ENCODE measurements at regions not wholly inside any gene's neighbourhood (a gene's known extent, or its start where the extent isn't known, plus 50 kb on each side); places are given as distances from the start of the nearest gene placed in this dataset.

DNA sequence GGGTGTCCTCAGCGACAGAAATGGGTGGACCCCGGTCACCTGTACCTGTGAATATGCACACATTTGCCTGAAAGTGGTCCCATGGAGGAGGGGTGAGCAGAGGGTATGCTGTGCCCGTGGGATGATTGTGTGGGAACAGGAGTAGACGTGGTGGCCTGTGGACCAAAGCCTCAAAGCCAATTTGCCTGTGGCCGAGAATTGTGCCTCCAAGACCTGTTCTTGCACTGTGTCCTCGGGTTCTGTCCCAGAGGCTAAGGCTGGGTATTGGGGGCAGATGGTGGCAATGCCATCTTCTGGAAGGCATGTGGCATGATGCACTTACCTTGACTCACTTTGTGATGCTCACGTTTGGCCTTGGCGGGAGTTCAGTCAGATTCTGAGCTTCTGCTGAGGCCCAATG lies 351.0 kb downstream of the TCERG1L start:
- no peaks in the 10 kb centered on the region for H3K27me3 ChIP-seq
- no peaks in the 10 kb centered on the region for H3K4me1 ChIP-seq
- H3K4me3 ChIP-seq = no peak overlapping the region
- no peaks in the 10 kb centered on the region for H3K36me3 ChIP-seq
- H3K27ac ChIP-seq = no peak overlapping the region
- no peaks in the 10 kb centered on the region for H3K9me3 ChIP-seq
- TF ChIP-seq, protein P1, sequence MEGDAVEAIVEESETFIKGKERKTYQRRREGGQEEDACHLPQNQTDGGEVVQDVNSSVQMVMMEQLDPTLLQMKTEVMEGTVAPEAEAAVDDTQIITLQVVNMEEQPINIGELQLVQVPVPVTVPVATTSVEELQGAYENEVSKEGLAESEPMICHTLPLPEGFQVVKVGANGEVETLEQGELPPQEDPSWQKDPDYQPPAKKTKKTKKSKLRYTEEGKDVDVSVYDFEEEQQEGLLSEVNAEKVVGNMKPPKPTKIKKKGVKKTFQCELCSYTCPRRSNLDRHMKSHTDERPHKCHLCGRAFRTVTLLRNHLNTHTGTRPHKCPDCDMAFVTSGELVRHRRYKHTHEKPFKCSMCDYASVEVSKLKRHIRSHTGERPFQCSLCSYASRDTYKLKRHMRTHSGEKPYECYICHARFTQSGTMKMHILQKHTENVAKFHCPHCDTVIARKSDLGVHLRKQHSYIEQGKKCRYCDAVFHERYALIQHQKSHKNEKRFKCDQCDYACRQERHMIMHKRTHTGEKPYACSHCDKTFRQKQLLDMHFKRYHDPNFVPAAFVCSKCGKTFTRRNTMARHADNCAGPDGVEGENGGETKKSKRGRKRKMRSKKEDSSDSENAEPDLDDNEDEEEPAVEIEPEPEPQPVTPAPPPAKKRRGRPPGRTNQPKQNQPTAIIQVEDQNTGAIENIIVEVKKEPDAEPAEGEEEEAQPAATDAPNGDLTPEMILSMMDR (IDR thresholded peaks at IDR 0.05) = no peak
- no peak for TF ChIP-seq POLR2A (IDR thresholded peaks at IDR 0.05)
- no peak for DNase-seq
- intact Hi-C loops (cut with DNase I; ENCODE audit: low total_unique reads) = no loop called here

DNA sequence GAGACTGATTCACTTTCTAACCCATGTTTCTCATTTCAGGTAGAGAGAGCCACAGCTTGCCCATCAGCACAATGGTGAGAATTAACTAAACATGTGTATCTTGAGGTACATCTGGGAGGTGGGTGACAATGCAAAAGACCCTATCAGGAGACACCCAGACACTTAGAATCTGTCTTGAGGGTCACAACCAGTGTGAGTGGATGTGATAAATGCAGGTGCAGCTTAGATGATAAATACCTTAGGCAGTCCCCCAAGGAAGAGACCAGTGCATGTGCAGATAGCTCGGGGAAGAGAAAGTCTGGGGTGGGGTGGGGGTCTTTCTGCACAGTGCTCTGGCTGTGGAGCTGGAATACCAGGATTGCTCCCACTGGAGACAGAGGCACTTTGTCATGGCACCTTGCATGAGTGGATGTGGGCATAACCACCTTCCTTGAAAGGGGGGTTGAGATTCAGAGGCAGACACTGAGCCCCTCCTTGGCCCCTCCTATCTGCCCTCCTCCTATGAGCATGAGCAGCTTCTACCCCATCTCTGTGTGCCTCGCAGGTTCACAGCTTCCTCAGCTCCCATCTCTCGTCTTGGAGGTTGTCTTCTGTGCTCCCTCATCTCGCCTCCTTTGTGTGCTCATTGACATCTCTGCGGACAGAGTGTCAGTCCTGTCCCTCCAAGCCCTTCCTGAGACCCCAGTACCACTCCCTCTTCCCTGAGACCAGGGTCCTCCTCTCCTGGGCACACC lies 349.8 kb downstream of the TCERG1L start:
- no peaks in the 10 kb centered on the region for H3K36me3 ChIP-seq
- no peak overlapping the region for H3K27ac ChIP-seq
- H3K9me3 ChIP-seq = no peaks in the 10 kb centered on the region
- H3K4me3 ChIP-seq = no peak overlapping the region
- no peaks in the 10 kb centered on the region for H3K27me3 ChIP-seq
- no peaks in the 10 kb centered on the region for H3K4me1 ChIP-seq
- intact Hi-C loops (cut with DNase I; ENCODE audit: low total_unique reads) = no loop called here
- DNase-seq = no peak
- TF ChIP-seq, protein P1 (IDR thresholded peaks at IDR 0.05) = no peak
- no peak for TF ChIP-seq POLR2A (IDR thresholded peaks at IDR 0.05)

DNA sequence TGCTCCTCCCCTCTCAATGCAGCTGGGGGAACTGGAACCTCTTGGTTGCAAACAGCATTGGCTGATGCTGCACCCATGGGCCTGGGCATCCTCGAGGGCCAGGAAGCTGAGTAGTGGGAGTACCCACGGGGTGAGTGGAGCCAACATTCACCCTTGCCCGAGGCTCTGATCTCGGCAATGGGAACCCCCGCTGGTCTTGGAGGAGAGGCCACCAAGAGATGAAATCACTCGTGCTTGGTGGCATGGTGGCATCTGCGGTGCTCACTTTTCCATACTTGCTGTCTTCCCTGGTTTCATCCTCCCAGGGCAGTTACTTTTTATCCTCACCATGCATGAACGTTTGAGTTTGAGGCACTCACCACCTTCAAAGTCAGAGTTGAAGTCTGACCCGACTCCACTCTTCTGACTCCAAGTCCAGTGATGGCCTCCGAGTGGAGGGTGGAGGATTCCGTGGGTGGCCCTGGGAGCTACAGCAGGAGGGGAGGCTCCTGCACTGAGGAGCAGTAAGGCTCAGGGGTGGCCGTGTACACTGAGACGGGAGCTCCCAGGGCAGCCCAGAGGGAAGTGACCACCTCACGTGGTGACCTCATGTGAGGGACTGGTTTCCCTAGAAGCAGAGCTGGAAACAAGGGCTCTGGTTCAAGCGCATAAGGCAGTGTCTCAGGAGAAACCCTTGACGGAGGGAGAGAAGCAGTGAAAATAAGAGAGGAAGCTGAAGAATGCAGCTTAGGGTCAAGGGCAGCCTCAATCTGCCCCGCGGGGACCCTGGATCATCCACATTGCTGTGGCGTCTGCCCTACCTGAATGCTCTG lies 349.1 kb downstream of the TCERG1L start:
- Histone ChIP-seq H3K4me1 (no peaks in the 10 kb centered on the region), H3K36me3 (no peaks in the 10 kb centered on the region), H3K27ac (no peak overlapping the region), H3K27me3 (no peaks in the 10 kb centered on the region), H3K9me3 (no peaks in the 10 kb centered on the region), H3K4me3 (no peak overlapping the region)
- no peak for DNase-seq
- no peak for TF ChIP-seq POLR2A (IDR thresholded peaks at IDR 0.05)
- TF ChIP-seq, protein P1 (IDR thresholded peaks at IDR 0.05) = no peak
- intact Hi-C loops (cut with DNase I; ENCODE audit: low total_unique reads) = no loop called here

DNA sequence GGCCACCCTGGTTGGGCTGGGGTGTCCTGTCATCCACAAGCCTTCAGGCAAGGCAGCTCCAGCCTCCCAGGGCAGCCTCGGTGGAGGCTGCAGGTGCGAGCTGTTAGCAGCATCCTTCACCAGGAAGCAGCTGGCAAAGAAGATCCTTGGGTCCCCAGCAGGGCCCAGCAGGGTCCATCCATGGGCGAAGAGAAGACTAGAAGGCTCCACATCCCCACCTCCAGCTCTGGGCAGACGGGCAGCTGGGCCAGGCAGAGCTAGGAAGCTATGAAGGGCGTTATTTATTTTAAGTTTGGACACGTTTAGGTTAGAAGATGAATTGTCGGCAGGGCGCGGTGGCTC lies 348.5 kb downstream of the TCERG1L start:
- no peaks in the 10 kb centered on the region for H3K36me3 ChIP-seq
- no peak for DNase-seq
- TF ChIP-seq, protein P1 (IDR thresholded peaks at IDR 0.05) = no peak
- no peak for TF ChIP-seq POLR2A (IDR thresholded peaks at IDR 0.05)
- H3K27me3 ChIP-seq = no peaks in the 10 kb centered on the region
- intact Hi-C loops (cut with DNase I; ENCODE audit: low total_unique reads) = no loop called here
- no peak overlapping the region for H3K27ac ChIP-seq
- H3K9me3 ChIP-seq = no peaks in the 10 kb centered on the region
- no peak overlapping the region for H3K4me3 ChIP-seq
- H3K4me1 ChIP-seq = no peaks in the 10 kb centered on the region

DNA sequence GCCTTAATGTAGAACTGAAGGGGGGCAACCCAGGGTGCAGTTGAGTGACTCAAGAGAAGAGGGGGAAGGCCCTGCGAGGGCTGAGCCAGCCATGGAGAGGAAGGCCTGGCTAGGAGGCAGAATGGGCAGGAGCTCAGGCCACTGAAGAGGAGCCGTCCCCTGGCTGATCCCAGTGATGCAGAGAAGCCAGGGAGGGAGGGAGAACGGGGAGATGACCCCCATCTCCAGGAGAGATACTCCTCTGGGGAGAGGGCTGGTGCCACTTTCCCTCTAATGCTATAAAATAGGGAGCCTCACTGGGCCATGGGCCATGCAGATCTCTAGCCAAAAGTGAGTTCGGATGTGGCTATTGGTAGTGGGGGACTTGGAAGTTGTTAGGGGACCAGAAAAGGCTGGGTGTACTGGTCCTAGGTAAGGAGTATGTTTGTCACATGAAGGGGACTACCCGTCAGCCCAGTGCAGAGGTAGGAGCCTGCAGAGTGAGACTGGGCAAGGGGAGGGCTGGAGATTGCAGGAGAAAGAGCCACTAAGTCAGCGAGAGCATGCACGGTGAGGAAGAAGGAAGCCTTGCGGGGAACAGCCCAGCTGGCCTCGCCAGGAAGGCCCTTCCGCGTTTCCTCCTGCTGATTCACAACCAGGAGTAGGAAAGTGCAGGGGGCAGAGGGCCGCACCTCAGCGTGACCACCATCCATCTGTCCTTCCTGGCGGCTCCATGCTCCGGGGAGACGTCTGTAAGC lies 347.6 kb downstream of the TCERG1L start:
- no peak overlapping the region for H3K27ac ChIP-seq
- no peaks in the 10 kb centered on the region for H3K36me3 ChIP-seq
- H3K4me1 ChIP-seq = no peaks in the 10 kb centered on the region
- TF ChIP-seq, protein P1 (IDR thresholded peaks at IDR 0.05) = no peak
- TF ChIP-seq POLR2A (IDR thresholded peaks at IDR 0.05) = no peak
- intact Hi-C loops (cut with DNase I; ENCODE audit: low total_unique reads) = no loop called here
- H3K9me3 ChIP-seq = no peaks in the 10 kb centered on the region
- DNase-seq = no peak
- no peaks in the 10 kb centered on the region for H3K27me3 ChIP-seq
- H3K4me3 ChIP-seq = no peak overlapping the region
